CD4-positive, alpha-beta T cell treated with Interleukin-4 for 4 hours (primary cell): ENCODE measurements at regions not wholly inside any gene's neighbourhood (a gene's known extent, or its start where the extent isn't known, plus 50 kb on each side); places are given as distances from the start of the nearest gene placed in this dataset.

ENCODE experiments used
- DNase-seq: peaks from one replicate; pipeline ENCODE4 v3.0.0-alpha.2; 2020

DNA sequence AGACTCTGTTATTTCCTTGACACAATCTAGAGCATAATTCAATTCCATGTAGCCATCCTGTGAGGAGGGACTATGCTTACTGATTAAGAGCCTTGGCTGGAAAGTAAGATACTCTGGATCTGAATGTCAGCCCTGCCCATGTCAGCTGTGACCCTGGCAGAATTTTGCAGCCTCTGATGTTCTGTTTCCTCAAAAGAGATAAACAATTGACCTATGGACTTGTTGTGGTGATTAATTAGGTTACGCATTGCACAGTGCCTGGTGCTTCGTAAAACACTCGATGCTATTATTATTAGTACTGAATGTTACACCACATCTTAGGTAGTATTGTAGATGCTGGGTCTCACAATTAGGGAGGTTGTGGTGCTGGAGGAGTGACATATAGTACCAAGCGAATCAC lies 161.3 kb upstream of the MEIS2 start:
- no peak for DNase-seq

DNA sequence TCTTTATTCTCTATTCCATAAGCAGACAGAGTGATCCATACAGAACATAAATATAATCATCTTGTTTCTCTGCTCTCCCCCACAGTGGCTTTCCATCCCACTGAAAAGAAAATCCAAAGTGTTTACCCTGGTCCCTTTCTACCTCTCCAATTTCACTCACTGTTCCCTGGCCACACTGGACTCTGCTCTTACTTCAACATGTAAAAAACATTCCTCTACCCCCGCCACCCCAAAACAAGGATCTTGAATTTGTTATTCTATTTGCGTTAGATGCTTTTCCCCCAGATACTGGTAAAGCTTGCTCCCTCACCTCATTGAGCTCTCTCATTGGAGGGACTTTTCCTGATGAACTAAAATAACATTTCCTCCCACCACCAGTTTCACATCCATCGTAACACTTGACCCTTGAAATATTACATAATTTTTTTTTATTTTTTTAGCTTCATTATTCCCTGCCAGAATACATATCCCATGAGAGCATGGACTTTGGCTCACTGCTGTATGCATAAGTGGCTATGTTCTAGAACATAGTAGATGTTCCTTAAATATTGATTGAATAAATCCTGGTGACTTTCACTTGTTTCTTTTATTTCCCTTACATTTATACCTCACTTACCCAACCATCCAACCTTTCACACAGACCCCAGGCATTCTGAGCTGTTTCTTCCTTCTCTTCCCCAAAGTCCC lies 162.7 kb upstream of the MEIS2 start:
- DNase-seq, result no peak

DNA sequence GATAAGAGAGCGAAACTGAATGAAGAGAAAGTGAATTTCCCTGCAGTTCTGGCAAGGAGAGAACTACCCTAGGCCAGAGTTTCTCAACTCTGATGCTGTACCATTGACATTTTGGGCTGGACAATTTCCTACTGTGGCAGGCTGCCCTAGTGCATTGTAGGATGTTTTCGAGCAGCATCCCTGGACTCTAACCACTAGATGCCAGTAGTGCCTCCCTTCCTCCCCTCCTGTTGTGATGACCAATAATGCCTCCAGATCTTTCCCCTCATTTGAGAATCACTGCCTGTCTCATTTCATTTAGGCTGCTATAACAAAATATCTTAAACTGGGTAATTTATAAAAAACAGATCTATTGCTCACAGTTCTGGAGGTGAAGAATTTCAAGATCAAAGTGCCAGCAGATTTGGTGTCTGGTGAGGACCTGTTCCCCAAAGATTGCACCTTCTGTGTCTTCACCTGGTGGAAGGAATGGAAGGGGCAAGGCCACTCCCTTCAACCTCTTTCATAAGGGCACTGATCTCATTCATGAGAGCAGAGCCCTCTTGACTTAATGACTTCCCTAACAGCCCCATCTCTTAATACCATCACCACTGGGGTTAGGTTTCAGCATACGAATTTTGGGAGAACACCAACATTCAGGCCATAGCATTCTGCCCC lies 188.9 kb upstream of the MEIS2 start:
- DNase-seq, result no peak

DNA sequence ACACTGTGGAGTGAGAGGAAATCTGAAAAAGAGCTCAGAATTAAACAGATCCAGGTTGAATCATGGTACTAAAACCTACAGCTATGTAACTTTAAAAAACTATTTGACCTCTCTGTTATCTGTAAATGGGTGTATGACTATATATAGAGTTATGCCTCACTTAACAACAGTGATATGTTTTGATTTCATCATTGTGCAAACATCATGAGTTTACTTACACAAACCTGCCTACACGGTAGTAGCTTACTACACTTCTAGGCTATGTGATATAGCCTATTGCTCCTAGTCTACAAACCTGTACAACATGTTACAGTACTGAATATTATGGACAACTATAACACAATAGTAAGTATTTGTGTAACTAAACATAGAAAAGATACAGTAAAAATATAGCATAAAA lies 191.6 kb upstream of the MEIS2 start:
- DNase-seq, result no peak

DNA sequence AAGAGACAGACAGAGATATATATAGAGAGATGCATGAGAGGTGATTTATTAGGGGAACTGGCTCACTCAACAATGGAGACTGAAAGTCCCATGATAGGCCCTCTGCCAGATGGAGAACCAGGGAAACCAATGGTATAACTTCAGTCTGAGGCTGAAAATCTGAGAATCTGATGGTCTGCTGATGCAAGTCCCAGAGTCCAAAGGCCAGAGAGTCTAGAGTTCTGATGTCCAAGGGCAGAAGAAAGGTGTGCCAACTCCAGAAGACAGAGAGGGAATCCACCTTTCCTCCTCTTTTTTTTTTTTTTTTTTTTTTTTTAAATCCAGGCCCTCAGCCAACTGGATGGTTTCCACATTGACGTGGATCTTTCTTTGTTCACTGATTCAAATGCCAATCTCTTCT lies 197.9 kb upstream of the MEIS2 start:
- no peak for DNase-seq

DNA sequence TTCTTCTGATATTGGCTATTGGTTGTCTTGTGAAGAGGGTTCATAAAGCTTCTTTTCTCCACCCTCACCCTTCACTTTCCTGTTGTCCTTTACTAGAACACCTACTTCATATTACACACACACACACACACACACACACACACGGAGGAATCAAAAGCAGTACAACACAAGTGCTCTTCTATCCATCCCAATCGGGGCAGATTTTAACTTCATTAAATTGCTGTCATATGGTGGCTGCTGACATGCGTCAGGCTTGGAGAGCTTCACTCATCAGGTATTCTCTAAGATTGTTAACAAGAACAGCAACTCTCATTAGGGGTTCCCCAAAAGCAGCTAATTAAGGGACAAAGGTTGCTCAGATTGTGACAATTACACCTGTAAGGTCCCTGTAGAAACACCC lies 239.1 kb upstream of the MEIS2 start:
- DNase-seq, result no peak

DNA sequence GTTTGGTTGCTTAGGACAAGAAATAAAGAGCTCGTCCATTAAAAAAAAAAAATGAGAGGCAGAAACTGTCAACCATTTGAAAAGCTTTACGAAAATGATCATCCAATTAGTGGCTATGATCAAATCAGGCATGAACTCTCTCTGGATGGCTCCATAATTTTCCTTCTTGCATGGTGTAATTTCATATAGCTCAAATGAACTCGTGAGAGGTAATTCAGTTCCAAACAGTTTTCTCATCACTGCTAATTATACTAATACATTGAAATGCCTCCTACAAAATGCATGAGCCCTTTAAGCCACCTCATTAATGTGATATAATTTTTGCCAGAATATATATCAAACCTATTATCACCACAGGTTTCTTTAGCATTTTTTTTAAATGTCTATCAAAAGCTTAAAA lies 239.5 kb upstream of the MEIS2 start:
- DNase-seq, result no peak

DNA sequence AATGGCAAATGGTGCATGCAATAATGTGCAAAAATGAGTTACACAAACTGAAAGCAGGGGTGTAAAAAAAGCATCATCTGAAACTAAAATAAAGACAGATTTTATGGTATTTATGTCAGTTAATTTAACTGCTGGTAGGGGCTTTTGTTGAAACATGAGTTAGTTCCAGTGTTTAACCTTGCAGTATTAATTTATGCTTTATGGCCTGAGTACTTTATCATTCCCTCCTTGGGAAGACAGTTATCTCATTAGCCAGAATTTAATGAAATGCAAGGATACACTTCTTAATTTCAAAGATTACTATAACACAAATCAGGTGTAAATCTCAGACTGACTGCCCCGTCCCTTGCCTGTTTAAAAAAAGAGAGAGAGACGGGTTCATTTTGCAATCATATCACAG lies 240.1 kb upstream of the MEIS2 start:
- DNase-seq, result no peak

DNA sequence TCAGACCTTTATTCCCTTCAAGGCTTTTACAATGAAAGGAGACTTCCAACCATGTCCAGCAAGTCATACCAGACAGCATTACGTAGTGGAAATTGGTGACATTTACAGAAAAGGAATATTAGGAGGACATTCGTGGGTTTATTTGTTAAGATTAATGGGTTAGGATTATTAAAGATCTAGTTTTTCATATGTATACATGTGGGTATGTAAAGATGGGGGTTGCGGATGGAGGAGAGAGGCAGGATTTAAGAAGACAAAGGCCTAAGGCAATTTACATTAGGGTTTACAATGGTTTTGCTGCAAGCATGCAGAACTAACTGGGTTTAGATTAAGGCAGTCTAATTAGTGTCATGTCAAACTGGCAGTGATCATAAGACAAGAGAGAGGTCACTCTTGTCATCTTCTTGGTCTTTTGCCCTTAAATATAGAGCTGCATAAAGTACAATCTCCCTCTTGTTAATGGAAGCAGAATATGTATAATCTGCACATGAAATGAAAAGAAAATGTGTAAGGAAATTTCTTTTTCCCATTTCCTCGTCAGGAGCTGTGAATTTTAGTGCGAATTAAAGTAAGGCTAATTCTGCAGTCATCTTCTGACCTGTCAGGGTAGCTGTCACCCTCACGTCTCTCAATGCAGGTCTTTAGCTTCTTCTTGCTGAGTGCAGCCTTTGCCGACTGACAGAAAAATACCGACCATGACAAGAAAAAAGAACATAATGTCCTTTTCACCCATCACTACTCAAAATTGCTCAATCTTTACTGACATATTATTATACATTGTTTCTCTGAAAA lies 258.9 kb upstream of the MEIS2 start:
- DNase-seq, result no peak

DNA sequence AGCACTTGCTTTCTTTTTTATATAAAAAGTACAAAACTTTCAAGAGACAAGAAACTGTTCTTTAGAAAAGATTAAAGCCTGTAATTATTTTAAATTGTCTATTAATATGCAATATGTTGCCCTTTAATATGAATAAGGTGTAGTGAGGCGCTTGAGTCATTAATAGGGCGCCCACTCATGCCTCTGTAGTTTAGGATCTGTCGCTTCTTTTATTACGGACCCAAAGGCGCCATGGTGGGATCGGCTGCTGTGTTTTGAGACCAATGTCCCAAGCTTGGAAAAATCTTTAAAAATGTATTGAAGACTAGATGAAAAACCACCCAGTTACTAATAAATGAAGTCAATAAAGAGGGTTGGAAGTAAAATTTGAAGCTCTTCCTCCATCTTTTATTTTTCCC lies 259.5 kb upstream of the MEIS2 start:
- DNase-seq, result no peak

DNA sequence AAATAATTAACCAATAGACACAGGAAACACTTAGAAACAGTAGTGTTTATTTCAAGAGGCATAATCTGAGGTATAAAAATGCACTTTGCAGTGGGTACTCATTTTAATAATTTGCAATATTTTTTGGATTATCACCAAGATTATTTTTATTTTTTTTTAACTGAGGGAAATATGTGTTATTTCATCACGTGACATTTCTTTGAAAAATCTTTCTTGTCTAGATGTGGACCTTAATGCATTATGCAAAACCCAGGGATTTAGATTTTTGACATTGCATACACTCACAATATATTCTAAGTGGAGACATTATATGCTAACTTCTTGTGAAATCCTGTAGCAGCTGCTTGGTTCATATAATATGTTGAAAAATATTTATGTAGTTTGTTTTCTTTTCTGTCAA lies 260.4 kb upstream of the MEIS2 start:
- DNase-seq, result no peak

DNA sequence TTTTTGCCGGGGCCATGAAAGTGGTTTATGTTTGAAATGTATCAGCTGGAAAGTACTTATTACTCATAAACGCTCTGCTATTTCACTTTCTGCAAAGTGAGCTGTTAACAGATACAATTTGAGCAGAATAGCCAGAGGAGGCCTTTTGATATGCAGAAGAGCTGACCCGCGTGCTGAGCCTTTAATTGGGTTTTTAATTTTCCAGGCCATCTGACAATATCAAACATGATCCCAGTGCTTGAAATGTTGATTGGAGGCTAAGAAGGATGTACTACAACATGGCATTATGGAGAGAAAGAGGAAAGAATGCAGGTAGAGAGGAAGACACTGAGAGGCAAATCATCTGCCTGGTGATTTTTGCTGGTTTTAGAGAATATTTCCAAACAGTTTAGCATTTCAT lies 261.3 kb upstream of the MEIS2 start:
- DNase-seq, result no peak

DNA sequence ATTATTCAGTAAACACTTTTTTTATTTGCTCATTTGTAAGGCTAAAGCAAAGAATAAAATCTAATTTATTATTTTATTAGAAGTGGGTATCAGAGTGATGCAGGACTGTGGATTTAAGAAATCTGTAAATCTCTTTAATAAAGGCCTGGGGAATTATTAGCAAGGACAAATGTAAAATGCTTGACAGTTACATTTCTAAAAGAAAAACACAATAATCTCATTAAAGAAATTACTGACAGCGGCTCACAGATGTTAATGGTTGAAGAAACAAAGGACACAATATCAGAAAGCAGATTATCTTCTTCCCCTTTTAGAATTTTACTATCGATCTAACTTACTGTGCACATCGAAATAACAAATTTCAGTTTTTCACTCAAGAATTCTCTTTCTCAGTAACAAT lies 262.1 kb upstream of the MEIS2 start:
- no peak for DNase-seq

DNA sequence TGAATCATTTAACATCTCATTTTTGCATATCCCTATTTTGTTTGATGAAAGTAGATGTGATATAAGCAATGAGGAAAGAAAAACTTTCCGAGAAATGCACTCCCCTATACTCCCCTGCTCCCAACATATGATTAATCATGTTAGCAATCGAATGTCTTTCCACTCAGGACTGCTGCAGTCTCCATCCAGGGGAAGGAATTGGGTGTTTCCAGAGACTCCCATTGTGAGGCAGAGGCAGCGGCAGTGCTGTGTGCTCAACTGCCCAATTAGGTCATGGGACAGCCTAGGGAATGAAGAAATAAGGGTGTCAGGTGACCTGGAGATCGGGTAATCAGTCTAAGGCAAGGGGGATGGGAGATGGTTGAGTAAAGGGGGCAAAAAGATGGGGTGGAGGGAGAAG lies 268.6 kb upstream of the MEIS2 start:
- no peak for DNase-seq

DNA sequence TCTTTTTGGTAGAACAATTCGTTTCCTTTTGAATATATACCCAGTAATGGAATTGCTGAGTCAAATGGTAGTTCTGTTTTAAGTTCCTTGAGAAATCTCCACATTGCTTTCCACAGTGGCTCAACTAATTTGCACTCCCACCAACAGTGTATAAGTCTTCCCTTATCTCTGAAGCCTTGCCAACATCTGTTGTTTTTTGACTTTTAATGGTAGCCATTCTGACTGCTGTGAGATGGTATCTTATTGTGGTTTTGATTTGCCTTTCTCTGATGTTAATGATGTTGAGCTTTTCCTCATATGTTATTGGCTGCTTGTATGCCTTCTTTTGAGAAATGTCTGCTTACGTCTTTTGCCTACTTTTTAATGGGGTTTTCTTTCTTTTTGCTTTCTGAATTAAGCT lies 270.6 kb upstream of the MEIS2 start:
- DNase-seq, result no peak

DNA sequence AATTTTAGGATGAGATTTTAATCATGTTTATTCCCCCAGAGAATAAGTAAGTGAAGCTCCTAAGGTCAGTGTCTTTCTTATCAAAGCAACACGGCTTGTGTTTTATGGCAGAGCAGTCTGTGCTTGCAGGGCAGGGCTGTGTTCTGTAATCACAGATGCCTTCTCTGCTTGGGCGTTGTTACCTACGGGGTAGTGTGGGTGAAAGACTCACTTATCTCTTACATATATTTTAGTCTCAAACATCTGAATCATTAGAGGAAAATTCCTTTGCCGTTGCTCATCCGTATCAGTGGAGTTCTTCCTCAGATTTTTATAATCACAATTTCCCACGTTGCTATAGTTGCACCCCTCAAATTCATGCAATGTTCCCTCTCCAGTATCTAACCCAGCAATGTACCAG lies 271.7 kb upstream of the MEIS2 start:
- DNase-seq, result no peak

DNA sequence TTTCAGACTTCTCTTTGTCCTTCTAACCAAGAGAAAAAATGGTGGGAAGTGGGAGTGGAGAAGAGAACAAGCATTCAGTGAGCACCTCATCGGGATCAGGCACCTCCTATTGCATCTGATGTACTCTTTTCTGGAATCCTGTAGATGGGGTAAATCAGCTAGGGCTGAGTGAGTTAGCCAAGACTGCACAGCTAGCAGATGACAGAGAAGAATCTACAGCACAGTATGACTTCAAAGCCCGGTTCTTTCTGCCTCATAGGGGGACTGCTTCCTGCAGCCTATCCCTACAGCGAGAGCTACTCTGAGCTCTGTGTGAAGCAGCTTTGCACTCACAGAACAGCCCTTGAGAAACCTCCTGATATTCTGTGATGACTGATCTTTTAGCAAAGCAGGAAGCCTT lies 275.2 kb upstream of the MEIS2 start:
- DNase-seq, result no peak

DNA sequence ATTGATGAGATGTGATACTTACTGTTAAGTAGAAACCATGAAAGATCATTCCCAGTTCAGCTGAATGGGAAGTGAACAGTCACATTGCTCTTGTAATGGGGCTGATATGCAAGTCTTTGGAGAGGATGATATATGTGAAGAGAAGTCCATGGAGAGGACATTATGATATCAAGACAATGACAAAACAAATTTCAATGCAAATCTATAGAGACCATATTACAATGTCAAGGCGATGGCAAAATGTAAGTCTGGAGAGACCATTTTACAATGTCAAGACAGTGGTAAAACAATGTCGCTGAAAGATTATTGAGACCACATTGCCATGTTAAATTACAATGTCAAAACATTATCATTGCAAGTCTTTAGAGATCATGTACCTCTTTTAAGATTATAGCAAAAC lies 277.1 kb upstream of the MEIS2 start:
- no peak for DNase-seq

DNA sequence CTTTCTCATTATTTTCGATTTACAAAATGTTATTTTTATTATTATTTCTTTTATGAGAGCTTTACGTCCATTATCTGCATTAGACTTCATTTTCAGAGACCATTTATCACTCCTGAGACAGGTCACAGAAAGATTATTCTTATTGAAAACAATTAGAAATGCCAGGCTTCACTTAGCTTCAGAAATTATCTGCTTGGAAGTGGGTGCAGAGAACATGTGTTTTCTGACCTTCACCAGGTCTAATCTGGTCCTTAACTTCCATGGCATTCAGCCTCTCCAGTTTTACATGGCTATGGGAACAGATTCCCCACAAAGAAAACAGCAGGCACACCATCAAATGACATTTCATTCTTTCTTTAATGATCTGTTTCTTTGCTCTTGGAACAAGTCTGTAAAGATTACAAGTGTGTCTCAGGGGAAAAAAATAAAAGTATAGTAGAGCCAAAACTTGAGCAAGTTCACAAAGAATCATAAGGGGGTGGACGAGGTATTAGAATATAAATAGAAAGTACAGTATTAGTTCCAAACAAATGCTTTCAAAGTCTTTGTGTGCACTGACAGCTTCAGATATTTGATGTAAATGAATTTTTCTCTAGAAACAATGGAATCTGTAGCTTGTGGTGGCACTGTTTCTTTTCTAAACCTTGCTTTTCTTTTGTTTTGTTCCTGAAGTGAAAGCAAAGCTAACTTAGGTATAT lies 294.2 kb upstream of the MEIS2 start:
- DNase-seq, result no peak

DNA sequence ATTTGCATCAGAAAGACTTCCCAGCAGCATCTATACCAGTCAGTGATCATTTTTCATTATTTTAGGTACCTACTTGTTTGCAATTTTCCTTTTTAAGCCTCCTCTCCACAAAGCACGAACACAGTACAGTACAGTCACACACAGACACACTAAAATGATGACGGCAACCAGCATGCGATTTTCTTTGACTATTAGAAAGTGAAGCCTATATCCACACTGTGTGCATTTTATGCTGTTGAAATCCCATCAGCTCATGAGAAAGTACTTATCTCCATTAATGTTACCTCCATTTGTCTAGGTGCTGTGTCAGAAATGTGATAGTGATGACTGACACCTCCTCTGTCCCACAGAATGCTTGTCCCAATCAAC lies 294.7 kb upstream of the MEIS2 start:
- no peak for DNase-seq

DNA sequence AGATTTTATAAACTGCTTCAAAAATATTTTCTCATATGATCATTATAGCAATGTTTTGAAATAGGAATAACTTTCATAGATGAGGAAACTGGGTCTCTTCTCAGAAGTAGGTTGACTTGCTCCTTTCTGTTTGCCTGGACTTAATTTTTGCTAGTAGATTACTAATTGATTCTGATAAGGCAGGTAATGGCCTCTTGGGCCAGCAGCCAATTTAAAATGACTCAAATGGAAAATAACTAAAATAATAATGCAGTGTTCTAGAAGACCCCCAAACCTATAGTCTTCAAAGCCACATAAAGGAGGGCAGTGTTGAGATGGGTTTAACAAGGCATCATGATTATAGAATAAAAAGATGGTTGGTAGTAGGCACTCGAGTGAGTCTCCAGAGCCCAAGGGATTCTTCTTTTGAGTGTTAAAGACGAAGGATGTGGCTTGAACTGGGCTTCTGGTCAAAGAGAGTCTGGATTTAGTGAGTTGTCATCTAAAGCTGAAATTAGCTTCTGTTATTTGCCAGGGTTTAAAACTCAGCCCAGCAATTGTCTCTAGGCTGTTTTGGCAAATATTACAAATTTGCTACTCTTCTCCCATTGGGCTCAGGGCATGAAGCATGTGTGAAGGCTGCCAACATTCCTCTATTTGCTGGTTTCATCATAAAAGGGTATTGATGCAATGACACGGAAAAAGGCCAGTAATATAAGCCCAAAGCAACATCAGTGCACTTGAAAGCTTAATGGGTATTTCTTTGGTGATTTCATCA lies 297.1 kb upstream of the MEIS2 start:
- DNase-seq, result no peak

DNA sequence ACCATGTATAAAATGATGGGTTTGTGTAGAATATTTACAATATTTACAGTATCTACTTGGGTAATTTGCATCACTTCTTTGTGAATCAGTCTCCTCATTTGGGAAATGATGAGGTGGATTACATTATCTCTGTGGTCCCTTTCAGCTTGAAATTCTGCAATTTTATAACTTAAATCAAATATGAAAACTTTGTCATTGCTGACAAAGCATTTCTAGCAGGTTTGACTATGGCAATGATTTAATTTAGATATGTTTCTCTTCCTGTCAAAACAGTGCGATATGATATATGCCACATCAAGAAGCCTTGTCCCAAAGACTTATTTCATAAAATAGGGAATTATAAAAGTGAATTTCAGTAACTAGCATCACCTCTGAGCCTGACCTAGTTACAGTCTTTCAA lies 315.8 kb upstream of the MEIS2 start:
- DNase-seq, result no peak

DNA sequence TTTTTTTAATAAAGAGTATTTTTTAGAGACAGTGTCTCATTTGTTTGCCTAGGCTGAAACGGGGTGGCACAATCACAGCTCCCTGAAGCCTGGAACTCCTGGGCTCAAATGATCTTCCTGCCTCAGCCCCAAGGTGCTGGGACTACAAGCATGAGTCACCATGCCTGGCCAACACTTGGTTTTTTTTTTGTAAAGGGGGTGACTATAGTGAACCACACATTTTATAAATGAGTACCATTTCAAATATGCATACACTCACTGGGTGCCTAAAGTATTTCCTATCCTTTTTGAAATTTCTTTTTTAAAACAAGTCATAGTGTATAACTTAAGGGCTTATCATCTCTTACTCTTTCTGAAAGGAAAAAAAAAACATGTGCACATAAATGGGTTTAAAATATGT lies 325.2 kb upstream of the MEIS2 start:
- DNase-seq, result no peak
